DND-41 (cell line): ENCODE measurements at regions not wholly inside any gene's neighbourhood (a gene's known extent, or its start where the extent isn't known, plus 50 kb on each side); places are given as distances from the start of the nearest gene placed in this dataset.

ENCODE experiments used
- ATAC-seq: fragments of 200-7000 bp; cut with Tn5 transposase; 3 replicates; pipeline ENCODE4 v1.9.1; 2021; ENCODE audit warnings: low read depth; ENCODE audit not compliant: insufficient read depth
- DNase-seq: peaks from one replicate; pipeline ENCODE4 v3.0.0-alpha.2; 2020
- H2AFZ ChIP-seq: 2 replicates; pipeline ENCODE4 v1.6.0; 2012; ENCODE audit warnings: low read depth, low read length
- H3K27ac ChIP-seq: 2 replicates; pipeline ENCODE4 v1.5.1; 2012; ENCODE audit warnings: low read length, inconsistent platforms
- H3K27me3 ChIP-seq: fragments of 200-600 bp; sonication (generic); 2 replicates; pipeline ENCODE4 v1.6.0; 2012; ENCODE audit warnings: low read length, mild to moderate bottlenecking, inconsistent platforms; ENCODE audit not compliant: insufficient read depth, poor library complexity
- H3K36me3 ChIP-seq: 2 replicates; pipeline ENCODE4 v1.5.1; 2012; ENCODE audit warnings: low read length, inconsistent platforms; ENCODE audit not compliant: insufficient read depth
- H3K4me1 ChIP-seq: 2 replicates; pipeline ENCODE4 v1.5.1; 2012; ENCODE audit warnings: mild to moderate bottlenecking, low read length; ENCODE audit not compliant: insufficient read depth
- H3K4me2 ChIP-seq: 2 replicates; pipeline ENCODE4 v1.6.0; 2012; ENCODE audit warnings: mild to moderate bottlenecking, moderate library complexity, low read length, inconsistent platforms; ENCODE audit not compliant: insufficient read depth
- H3K4me3 ChIP-seq, 2 experiments: fragments of 200-600 bp in 1 of 2; shearing (Covaris generic) in 1 of 2; 2 replicates each; pipeline ENCODE4 v1.5.1; 2012 to 2016; ENCODE audit warnings: inconsistent platforms in 2 of 2, low read length in 2 of 2, mild to moderate bottlenecking in 2 of 2, low read depth in 1 of 2, moderate library complexity in 1 of 2
- H3K79me2 ChIP-seq: 2 replicates; pipeline ENCODE4 v1.6.0; 2012; ENCODE audit warnings: low read length, inconsistent platforms; ENCODE audit not compliant: insufficient read depth
- H3K9ac ChIP-seq: 2 replicates; pipeline ENCODE4 v1.6.0; 2012; ENCODE audit warnings: low read depth, mild to moderate bottlenecking, inconsistent platforms, low read length, moderate library complexity
- H3K9me3 ChIP-seq: 2 replicates; pipeline ENCODE4 v1.5.1; 2012; ENCODE audit warnings: low read length, moderate library complexity, mild to moderate bottlenecking, inconsistent platforms; ENCODE audit not compliant: insufficient read depth, severe bottlenecking
- H4K20me1 ChIP-seq: 2 replicates; pipeline ENCODE4 v1.6.0; 2012; ENCODE audit warnings: low read length; ENCODE audit not compliant: insufficient read depth
- EZH2 ChIP-seq: IDR thresholded peaks from 3 replicates; pipeline ENCODE4 v1.6.1; 2012; ENCODE audit warnings: borderline replicate concordance, low read depth, mild to moderate bottlenecking, moderate library complexity, low read length, inconsistent platforms; ENCODE audit not compliant: severe bottlenecking
- TF ChIP-seq, protein P1 (sequence below): IDR thresholded peaks from 2 replicates; pipeline ENCODE4 v1.5.1; 2012; ENCODE audit warnings: borderline replicate concordance, low read length, moderate library complexity, mild to moderate bottlenecking; ENCODE audit not compliant: poor library complexity, severe bottlenecking; ENCODE audit errors: extremely low read depth

GRCh38 chr18:41769265-41769664, 185.8 kb upstream of the PIK3C3 start:
- H3K79me2 ChIP-seq = no peaks in the 10 kb centered on the region
- DNase-seq = no peak
- no peak overlapping the region for H3K9ac ChIP-seq
- H3K4me2 ChIP-seq = no peak overlapping the region
- no peaks in the 10 kb centered on the region for H3K9me3 ChIP-seq
- no peaks in the 10 kb centered on the region for H3K36me3 ChIP-seq
- ATAC-seq = no peak
- H3K27me3 ChIP-seq = no peaks in the 10 kb centered on the region
- H3K27ac ChIP-seq = no peak overlapping the region
- TF ChIP-seq EZH2 = no peak
- TF ChIP-seq, protein P1, sequence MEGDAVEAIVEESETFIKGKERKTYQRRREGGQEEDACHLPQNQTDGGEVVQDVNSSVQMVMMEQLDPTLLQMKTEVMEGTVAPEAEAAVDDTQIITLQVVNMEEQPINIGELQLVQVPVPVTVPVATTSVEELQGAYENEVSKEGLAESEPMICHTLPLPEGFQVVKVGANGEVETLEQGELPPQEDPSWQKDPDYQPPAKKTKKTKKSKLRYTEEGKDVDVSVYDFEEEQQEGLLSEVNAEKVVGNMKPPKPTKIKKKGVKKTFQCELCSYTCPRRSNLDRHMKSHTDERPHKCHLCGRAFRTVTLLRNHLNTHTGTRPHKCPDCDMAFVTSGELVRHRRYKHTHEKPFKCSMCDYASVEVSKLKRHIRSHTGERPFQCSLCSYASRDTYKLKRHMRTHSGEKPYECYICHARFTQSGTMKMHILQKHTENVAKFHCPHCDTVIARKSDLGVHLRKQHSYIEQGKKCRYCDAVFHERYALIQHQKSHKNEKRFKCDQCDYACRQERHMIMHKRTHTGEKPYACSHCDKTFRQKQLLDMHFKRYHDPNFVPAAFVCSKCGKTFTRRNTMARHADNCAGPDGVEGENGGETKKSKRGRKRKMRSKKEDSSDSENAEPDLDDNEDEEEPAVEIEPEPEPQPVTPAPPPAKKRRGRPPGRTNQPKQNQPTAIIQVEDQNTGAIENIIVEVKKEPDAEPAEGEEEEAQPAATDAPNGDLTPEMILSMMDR = no peak
- H3K4me1 ChIP-seq = no peaks in the 10 kb centered on the region
- H3K4me3 ChIP-seq = no peak overlapping the region
- H2AFZ ChIP-seq = no peak overlapping the region
- H4K20me1 ChIP-seq = no peaks in the 10 kb centered on the region

DNA sequence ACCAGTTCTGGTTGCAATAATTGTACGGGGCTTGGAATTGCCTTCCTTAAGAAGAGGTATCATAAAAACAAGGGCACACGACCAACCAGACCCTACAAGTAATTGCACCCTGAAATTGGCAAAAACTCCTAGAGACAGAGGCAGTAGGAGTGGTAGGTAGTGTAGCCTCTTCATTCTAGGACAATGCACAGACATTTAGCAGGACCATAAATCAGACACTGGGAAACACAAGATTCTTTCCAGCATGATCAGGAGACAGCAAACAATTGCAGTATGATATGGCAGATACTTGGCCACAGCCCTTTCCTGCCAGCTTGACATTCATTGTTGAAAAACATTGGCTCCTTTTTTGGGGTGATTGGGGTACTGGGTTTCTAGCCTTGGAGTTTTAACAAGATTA, 186.6 kb upstream of the PIK3C3 start:
- H3K27me3 ChIP-seq = no peaks in the 10 kb centered on the region
- no peak for ATAC-seq
- H4K20me1 ChIP-seq = no peaks in the 10 kb centered on the region
- H3K27ac ChIP-seq = no peak overlapping the region
- H3K79me2 ChIP-seq = no peaks in the 10 kb centered on the region
- no peak overlapping the region for H2AFZ ChIP-seq
- H3K4me2 ChIP-seq = no peak overlapping the region
- no peaks in the 10 kb centered on the region for H3K4me1 ChIP-seq
- H3K9ac ChIP-seq = no peak overlapping the region
- no peak for TF ChIP-seq EZH2
- no peaks in the 10 kb centered on the region for H3K9me3 ChIP-seq
- no peaks in the 10 kb centered on the region for H3K36me3 ChIP-seq
- no peak overlapping the region for H3K4me3 ChIP-seq
- DNase-seq = no peak

GRCh38 chr18:41767960-41768359, 187.1 kb upstream of the PIK3C3 start:
- H3K9ac ChIP-seq = no peak overlapping the region
- ATAC-seq (no peak), DNase-seq (no peak)
- H2AFZ ChIP-seq = no peak overlapping the region
- no peaks in the 10 kb centered on the region for H3K9me3 ChIP-seq
- H3K4me3 ChIP-seq = no peak overlapping the region
- TF ChIP-seq EZH2 = no peak
- TF ChIP-seq, protein P1 = no peak
- H3K79me2 ChIP-seq = no peaks in the 10 kb centered on the region
- no peaks in the 10 kb centered on the region for H4K20me1 ChIP-seq
- no peaks in the 10 kb centered on the region for H3K27me3 ChIP-seq
- H3K27ac ChIP-seq = no peak overlapping the region
- H3K36me3 ChIP-seq = no peaks in the 10 kb centered on the region
- H3K4me2 ChIP-seq = no peak overlapping the region
- H3K4me1 ChIP-seq = no peaks in the 10 kb centered on the region

DNA sequence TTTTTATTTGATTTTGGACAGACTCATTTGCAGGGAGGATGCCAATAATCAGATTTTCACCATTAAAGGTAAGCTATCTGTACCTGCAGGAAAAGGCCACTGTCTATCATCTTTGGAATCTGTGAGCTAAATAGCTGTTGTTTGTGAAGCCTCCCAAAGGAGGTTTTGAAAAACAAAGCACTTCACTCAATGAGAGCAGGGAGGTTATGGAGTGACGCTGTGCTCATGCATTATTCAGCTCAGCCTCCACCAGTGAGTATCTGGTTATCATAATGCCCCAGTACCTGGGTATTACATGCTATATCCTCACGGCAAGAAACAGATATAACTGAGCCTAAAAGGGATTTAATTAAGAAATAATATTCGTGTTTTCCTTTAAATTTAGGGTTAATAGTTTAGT, 189.6 kb upstream of the PIK3C3 start:
- Histone ChIP-seq H3K27me3 (no peaks in the 10 kb centered on the region), H3K36me3 (no peaks in the 10 kb centered on the region), H2AFZ (no peak overlapping the region), H3K9ac (no peak overlapping the region), H4K20me1 (no peaks in the 10 kb centered on the region), H3K4me1 (no peaks in the 10 kb centered on the region), H3K9me3 (no peaks in the 10 kb centered on the region), H3K4me3 (no peak overlapping the region), H3K27ac (no peak overlapping the region), H3K79me2 (no peaks in the 10 kb centered on the region), H3K4me2 (no peak overlapping the region)
- DNase-seq (no peak), ATAC-seq (no peak)
- TF ChIP-seq, protein P1 = no peak
- TF ChIP-seq EZH2 = no peak
